GM19438 (cell line): ENCODE measurements at regions not wholly inside any gene's neighbourhood (a gene's known extent, or its start where the extent isn't known, plus 50 kb on each side); places are given as distances from the start of the nearest gene placed in this dataset.

Source experiments
- ATAC-seq: cut with Tn5 transposase; IDR thresholded peaks from one replicate; pipeline ENCODE4 v1.9.1; 2021; ENCODE audit warnings: low read depth; ENCODE audit not compliant: unreplicated experiment

DNA sequence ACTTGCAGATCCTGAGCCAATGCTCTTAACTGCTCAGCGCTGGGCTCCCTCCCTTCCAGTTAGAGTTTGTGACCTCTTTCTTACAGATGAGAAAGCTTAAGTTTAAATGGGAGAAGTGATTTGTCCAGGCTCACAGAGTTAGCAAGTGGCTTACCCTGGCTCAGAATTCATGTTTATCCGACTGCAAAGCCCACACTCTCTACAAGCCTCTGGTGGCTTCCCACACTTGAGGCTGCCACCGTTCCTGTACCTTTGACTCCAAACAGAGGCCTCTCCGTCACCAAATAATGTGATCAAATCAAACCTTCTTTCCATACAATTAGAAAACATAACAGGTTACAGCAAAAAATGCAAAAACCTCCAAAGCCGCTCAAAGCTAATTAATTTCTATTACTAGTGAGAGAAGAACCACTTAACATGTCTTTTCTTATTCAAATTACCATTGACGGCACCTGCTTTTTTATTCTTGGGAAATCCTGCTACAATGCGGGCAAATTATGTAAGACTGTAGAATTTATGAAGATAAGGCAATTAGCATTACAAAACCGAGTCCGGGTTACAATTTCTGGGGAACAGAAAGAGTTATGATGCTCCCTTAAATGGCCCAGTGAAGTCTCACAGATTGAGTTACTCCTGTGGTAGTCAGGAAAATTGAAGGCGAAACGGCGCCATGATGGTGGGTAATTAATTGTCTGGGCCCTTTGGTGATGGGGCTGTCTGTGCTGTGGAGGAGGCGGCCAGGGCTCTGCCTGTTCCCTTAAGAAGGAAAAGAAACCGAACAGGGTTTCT is 324.3 kb upstream of the POU3F1 start:
- no peak for ATAC-seq

DNA sequence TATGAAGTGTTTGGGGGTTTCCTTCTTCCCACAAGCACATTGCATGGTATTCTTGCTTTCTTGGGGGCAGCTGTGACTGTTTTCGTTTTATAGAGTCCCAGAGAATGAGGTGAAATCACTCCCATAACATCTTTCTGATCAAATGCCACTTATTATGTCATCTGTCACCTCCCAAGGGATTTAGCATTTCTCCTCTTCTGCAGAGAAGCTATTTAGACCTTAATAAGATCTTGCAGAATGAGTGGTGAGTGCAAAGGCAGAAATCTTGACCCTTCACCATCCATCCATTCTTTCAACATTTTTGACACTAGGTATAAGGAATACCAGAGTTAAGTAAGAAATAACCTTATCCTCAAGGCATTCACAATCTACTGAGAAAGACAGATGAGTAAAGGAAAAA is 318.6 kb upstream of the POU3F1 start:
- no peak for ATAC-seq

DNA sequence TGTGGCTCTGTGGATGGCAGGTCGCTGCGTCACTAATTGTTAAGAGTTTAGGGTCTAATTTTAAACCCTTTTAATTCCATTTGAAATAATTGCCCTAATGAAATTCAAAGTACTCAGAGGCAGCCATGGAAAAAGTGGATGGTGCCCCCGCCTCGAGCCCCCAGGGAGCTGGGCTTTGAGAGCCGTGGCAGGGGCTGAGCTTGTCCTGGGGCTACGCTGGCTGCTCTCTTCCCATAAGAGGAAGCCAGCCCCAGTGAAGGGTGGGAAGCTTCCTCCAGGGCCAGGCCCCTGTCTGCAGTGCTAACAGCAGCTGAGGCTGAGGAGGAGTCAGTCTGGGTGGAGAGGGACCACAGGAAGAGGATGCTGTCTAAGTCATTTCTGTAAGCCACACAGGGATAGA is 315.0 kb upstream of the POU3F1 start:
- no peak for ATAC-seq

DNA sequence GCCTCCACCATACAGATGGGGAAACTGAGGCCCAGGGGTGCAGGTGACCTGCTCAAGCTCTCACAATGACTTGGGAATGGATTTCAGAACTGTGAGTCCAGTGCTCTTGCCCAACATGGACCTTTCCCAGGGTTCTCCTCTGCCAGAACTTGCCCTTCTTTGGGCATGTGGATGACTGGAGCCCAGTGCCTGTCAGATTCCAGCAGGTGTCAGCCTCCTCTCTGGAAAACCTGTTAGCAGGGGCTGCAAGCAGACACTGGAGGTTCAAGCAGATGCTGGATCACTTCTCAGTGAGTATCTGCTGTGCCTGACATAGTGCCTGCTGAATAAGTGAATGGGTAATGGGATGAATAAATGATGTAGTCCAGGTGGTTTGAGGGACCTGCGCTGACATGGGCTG is 314.2 kb upstream of the POU3F1 start:
- no peak for ATAC-seq

DNA sequence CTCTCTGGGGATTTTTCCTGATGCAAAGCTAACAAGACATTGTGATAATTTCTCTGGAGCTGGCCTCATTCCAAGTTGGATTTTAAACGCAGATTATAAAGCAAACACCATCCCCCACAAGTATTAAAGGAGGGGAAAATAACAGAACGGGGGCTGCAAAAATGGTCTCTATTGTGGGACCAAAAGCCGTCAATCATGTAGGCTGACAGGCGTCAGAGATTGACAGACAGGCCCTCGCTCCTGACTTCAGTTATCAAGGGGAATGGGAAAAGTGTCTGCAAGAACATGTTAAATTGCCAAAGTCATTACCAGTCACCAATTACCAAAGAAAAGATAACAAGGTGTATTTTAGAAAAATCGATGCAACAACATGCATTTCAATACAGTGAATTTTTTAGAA is 307.4 kb upstream of the POU3F1 start:
- no peak for ATAC-seq

DNA sequence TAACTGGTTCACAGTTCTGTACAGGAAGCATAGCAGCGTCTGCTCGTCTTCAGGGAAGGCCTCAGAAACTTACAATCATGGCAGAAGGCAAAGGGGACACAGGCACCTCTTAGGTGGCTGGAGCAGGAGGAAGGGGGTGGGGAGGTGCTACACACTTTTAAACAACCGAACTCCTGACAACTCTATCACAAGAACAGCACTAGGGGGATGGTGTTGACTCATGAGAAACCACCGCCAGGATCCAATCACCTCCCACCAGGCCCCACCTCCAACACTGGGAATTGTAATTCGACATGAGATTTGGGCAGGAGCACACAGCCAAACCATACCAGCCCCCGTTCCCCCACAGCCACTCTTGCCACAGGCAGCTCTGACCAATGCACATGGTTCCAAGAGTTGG is 306.3 kb upstream of the POU3F1 start:
- ATAC-seq: no peak

DNA sequence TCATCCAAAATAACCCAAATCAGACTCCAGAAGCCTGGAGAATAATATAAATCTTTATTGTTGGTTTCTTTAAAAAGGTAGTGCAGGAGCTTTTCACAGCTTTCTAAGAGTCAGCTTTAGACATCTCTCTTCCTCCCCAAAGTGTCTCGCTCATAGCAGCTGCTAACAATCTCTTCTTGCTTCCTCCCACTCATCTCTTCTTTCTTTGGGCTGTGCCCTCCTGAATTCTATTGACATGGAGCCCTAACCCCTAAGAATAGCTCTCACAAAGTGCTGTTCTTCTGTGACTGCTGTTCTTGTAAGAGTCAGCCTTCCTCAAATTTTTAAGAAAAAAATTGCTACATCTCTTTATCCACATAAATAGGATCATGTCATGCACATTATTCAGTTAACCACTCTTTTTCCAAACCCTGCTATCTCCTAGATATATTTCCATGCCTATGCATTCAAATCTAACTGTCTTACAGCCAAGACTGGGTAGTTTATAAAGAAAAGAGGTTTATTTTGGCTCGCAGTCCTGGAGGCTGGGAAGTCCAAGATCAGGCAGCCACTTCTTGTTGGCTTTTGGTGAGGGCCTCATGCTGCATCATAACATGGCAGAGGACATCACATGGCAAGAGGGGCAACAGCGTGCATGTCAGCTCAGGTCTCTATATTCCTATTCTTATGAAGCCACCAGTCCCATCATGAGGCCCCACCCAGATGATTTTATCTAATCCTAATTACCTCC is 301.0 kb upstream of the POU3F1 start:
- ATAC-seq: no peak

DNA sequence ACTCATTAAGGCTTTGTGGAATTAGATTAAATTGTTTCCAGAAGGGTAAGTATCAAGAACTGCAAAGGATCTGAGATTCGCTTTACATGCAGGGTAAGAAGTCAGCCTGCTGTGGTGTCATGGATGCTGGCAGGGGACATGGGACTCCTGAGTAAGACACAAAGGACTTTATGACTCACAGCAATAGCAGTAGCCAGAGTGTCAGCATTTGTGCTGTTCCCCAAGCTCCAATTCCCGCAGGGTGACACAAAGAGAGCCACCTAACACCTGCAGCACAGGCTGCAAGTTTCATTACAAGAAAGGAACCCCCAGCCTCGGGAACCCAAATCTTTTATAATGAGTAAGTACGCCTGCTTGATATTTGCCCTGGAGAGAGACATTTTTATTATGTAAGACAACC is 298.1 kb upstream of the POU3F1 start:
- ATAC-seq: no peak

DNA sequence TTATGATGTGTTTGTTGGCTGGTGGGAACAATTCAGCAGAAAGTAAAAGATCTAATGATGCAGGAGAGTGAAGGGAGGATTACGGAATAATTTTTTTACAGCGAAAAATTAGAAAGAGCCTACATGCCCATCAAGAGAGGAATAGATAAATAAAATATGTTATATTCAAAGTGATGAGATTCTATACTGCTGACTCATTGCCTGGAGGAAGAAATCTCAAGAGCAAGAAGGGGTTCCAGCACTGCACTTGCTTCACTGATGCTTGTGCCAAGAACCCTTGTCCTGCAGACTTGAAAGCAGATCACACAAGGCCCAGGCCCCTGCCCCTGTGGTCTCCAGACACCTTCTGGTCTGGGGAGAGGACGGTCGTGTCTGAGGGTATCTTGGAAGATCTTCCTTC is 295.1 kb upstream of the POU3F1 start:
- ATAC-seq: no peak

DNA sequence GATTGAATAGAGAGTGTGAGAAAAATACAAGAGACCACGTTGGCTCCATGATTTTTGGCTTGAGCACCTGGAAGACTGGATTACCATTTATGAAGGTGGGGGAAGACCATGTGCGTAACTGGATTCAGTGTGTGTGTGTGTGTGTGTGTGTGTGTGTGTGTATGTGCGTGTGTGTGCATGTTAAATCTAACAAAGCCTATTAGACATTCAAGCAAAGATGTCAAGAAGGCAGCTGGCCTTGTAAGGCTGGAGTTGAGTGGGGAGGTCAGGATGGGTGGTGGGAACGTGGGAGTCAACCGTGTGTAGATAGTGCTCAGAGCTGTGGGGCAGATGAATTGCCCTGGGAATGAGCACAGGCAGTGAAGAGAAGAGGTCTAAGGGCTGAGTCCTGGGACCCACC is 293.8 kb upstream of the POU3F1 start:
- no peak for ATAC-seq

DNA sequence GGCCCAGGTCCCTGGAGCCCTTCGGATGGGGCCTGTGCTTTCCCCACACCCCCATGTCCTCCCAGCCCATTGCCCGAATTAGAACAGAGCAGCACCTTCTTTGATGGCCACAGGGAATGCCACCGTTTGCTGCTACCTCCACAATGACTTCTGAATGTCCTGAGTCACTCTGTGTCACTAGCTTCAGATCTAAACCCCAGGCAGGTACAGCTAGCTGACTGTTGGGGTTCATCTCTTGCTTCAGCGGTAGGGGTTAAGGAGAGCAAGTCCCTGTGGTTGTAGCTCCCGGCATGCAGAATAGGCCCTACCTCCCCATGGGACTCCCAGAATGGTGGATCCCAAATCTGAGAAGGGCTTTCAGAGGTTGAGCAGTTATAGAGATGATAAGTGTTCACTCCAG is 291.1 kb upstream of the POU3F1 start:
- no peak for ATAC-seq

DNA sequence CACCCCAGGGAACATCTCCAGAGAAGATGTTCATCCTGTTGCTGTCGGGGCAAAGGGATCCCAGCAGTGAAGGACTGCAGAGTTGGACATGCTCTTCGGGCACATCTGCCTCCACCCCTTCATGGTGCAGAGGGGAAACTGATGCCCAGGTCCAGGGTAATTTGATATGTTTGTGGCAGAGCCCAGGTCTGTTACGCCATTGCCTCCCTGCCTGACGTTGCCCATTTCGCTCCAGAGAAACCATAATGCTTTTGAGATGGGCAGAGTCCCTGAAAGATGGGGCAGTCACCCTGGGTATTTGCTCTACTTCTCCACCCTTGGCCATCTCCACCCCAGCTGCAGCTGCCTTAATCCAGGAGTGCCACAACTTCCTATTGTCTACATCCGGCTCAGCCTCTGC is 290.4 kb upstream of the POU3F1 start:
- no peak for ATAC-seq

DNA sequence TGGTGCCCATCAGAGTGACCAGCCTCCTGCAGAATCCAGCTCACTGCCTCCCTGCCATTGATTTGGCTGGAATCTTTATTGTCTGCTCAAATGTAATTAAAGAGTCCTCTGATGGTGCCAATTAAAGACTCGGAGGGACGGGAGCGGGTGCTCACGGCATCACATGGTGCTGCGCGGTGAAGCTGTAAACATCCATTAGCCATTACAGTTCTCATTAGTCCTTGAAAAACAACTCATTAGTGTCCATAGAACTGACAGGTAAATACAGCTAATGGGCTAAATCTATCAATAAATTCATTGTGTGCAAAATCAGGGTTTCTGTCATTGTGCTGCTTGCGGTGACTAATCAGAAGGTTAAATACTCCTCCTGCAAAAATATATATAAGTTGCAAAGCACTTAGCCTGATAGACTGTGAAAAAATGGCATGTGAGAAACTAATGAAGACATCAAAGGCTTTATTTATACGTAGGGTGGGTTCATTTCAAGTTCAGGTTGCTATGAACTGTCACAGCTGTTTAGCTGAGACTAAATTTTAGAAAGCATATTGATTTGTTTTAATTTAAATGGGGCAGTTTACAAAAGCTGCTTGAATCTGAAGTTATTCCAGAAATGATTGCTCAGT is 289.8 kb upstream of the POU3F1 start:
- ATAC-seq: no peak

DNA sequence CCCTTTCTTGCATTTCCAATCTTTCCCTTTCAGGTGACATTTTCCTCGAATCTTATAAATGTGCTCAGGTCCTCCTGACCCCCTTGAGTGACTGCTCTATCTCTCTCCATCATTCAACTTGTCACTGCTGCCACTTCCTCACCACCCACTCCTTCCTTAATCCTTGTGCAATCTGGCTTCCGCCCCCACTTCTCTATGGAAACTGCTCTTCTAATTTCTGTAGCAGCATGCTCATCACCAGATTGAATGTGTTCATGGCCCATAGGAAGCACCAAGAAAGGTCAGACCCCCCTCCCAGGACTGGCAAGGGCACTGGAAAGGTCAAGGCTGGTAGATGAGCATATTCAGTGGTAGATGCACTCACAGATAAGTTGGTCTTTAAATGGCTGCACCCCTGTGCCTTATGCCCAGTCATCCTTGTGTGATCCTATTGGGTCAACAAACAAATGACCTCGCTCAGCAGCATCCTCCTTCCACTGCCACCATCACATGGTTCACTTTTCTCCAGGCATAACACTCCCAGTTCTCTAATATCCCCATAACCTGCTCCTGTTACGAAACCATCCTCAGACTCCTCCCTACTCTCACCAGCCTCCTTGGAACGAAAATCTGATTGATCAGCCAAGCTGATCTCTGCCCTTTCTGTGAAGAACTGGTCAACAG is 288.5 kb upstream of the POU3F1 start:
- no peak for ATAC-seq

DNA sequence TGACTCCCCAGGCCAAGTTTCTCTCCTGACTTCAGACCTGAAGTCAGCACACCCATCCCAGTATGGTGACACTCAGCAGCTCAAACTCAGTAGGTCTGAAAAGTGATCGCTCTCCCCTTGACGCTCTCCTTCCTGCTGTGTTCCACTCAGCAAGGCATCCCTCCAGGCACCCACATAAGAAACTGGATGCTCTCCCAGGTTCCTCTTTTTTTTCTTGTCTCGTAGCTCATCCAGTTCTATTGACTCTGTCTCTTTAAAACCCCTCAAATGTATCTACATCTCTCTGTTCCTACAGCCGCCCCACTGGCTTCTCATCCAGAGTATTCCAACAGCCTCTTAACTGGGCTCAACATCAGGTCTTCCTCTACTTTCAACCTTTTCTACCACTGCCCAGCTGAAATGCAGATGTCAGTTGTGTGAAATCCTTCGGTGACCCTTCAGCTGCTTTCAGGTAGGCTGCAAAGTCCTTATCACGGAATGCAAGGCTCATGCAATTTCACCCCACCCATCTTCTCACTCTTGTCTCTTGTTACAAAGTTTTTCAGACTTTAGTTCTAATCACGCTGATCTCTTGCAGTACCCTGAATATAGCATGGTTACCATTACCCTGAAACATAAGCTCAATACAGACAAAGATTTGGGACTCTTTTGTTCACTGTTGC is 286.2 kb upstream of the POU3F1 start:
- no peak for ATAC-seq

DNA sequence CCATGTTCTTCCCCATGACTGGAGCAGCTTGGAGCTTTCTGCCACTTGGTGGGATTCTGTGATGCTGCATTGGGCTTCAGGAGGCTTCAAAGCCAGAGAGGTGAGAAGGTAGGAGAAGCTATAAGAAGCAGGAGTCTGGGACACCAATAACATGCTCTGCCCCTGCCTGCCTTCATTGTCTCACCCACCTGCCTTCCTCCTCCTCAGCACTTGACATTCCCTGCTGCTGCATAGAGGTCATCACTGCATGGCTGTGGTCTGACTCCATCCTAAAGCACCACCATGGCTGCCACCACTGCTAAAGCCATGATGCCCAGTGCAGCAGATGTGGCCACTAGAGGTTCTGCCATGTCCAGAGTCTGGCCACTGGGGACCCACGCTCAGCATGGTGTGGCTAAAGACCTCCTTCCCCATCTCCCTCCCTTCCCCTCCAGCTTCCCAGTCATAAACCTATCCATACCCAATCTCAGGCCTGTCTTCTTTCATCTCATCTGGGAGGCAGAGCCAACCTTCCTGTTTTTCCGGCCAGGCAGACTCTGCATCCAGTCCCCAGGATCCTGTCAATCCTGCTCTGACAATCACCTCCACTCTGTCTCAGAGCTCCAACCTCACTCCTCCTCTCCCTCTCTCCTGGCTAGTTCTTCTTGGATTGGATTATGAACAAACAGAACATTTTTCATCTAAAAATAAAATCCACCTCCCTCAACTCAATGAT is 285.1 kb upstream of the POU3F1 start:
- no peak for ATAC-seq

DNA sequence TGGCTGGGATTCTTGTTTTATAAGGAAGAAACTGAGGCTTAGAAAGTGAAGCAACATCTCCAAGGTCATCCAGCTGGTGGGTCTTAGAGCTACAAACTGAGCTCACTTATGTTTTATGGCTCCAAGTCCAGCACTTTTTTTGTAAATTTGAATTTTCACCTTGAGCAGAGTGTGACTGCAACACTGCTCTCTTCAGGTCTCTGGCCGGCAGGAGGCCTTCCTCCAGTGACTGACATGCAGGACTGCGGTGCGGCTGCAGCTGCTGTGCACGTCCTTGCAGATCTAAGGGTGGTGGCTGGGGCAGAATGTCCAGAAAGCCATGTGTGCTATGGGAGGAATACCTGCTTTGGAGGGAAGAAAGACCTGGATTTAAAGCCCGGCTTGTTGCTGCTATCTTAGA is 284.2 kb upstream of the POU3F1 start:
- ATAC-seq: no peak

DNA sequence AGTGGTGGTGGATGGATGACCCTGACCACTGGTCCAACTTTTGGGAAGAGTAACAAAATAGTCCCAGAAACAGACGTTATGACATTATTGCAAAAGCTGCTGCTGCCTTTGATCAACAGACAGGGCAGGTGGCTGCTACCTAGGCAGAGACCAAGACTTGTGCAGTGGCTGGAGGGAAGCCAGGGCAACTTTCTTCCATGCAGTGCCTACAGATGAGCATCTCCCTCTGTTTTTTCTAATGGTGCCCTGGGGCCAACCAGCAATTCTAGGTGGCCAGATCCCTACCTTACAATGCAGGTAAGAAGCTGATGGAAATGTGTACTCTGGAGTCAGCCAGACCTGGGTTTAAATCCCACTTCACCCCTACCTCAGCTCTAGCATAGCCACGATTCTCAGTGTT is 283.1 kb upstream of the POU3F1 start:
- no peak for ATAC-seq

DNA sequence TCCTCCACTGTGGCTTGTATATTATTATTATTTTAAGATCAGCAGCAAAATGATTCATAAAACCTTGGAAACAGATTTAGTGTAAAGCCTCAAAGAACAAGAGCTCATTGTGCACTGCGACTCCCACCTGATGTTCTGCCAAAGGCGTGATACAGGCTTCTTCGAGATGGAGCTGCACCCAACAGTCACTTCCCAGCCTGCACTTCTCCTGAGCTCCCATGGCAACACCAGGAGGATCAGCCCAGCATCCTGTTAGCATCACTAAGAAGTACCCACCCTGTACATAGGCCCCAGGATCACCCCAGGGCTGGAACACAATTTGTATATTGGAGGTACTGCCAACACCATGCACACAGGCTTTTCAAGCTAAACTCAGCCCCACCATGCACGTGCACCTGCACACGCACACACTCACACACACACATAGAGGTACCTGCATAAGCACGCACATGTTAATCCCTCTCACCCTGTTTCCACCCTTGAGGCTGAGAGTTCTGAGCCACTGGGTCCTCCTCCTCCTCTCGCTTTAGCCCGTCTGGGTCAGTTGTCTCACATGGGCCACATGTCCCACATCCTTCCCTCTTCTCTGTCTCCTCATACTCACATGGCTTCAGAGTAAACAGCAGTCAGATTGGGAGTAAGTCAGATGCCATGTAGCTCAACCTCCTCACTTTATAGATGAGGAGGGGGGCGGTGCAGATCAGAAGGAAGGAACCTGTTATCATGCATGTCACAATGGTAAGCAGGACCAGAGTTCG is 281.9 kb upstream of the POU3F1 start:
- no peak for ATAC-seq
